HG02884 (cell line): ENCODE measurements at regions not wholly inside any gene's neighbourhood (a gene's known extent, or its start where the extent isn't known, plus 50 kb on each side); places are given as distances from the start of the nearest gene placed in this dataset.
"Not testable (repeated sequence)": the region's sequence is repeated elsewhere in the genome, so short reads cannot be mapped to it uniquely, and the experiment has no call there.

Experiments used
- ATAC-seq: cut with Tn5 transposase; IDR thresholded peaks from one replicate; pipeline ENCODE4 v1.9.1; 2021; ENCODE audit warnings: mild to moderate bottlenecking, moderate library complexity; ENCODE audit not compliant: unreplicated experiment

- ATAC-seq, result no peak
These were observed 64.0 kb downstream of the GPRASP3 start for GRCh38 chrX:102784550-102784949.

- ATAC-seq, result no peak
These were observed 66.7 kb downstream of the GPRASP3 start for GRCh38 chrX:102787283-102787682.

- ATAC-seq, result no peak
These were observed 87.8 kb downstream of the GPRASP3 start for GRCh38 chrX:102808336-102808735.

GRCh38 chrX:102818269-102818668, 97.7 kb downstream of the GPRASP3 start:
- not testable (repeated sequence) for ATAC-seq

GRCh38 chrX:102832661-102833060, 104.4 kb upstream of the RAB40AL start:
- ATAC-seq, result no peak

GRCh38 chrX:102833136-102833535, 103.9 kb upstream of the RAB40AL start:
- ATAC-seq, result no peak

- ATAC-seq, result peak; percentile 54
These were observed 101.4 kb upstream of the RAB40AL start for GRCh38 chrX:102835504-102836146.

GRCh38 chrX:102837847-102838246, 99.2 kb upstream of the RAB40AL start:
- ATAC-seq, result no peak

GRCh38 chrX:102840871-102841705, 96.0 kb upstream of the RAB40AL start:
- ATAC-seq, result no peak

- ATAC-seq, result no peak
These were observed 95.4 kb upstream of the RAB40AL start for GRCh38 chrX:102841706-102842003.

- ATAC-seq, result no peak
These were observed 92.1 kb upstream of the RAB40AL start for GRCh38 chrX:102845020-102845419.

- no peak for ATAC-seq
These were observed 90.4 kb upstream of the RAB40AL start for GRCh38 chrX:102846544-102847236.

GRCh38 chrX:102847362-102847761, 89.7 kb upstream of the RAB40AL start:
- no peak for ATAC-seq

- ATAC-seq, result no peak
These were observed 87.7 kb upstream of the RAB40AL start for GRCh38 chrX:102849396-102849795.

- not testable (repeated sequence) for ATAC-seq
These were observed 78.1 kb upstream of the RAB40AL start for GRCh38 chrX:102858826-102859549.

GRCh38 chrX:102859550-102859871, 77.6 kb upstream of the RAB40AL start:
- no peak for ATAC-seq

- ATAC-seq, result no peak
These were observed 76.8 kb upstream of the RAB40AL start for GRCh38 chrX:102860235-102860634.

- peak; percentile 98 for ATAC-seq
These were observed 73.3 kb upstream of the RAB40AL start for GRCh38 chrX:102863735-102864134.

- no peak for ATAC-seq
These were observed 70.0 kb upstream of the RAB40AL start for GRCh38 chrX:102866981-102867656.

GRCh38 chrX:102883491-102883890, 53.6 kb upstream of the RAB40AL start:
- no peak for ATAC-seq
